ENCODE measurements at regions not wholly inside any gene's neighbourhood (a gene's known extent, or its start where the extent isn't known, plus 50 kb on each side); places are given as distances from the start of the nearest gene placed in this dataset.

GRCh38 chr18:72922895-72923294 lies 55.1 kb upstream of the NETO1 start:
- no peak for TF ChIP-seq CTCF (conservative IDR thresholded peaks at IDR 0.05; ENCODE audit: low read length)
- no peak for TF ChIP-seq EZH2phosphoT487 (IDR thresholded peaks at IDR 0.05; ENCODE audit: borderline replicate concordance)

Measured in Loucy (cell line).